ENCODE measurements at regions not wholly inside any gene's neighbourhood (a gene's known extent, or its start where the extent isn't known, plus 50 kb on each side); places are given as distances from the start of the nearest gene placed in this dataset.

DNA sequence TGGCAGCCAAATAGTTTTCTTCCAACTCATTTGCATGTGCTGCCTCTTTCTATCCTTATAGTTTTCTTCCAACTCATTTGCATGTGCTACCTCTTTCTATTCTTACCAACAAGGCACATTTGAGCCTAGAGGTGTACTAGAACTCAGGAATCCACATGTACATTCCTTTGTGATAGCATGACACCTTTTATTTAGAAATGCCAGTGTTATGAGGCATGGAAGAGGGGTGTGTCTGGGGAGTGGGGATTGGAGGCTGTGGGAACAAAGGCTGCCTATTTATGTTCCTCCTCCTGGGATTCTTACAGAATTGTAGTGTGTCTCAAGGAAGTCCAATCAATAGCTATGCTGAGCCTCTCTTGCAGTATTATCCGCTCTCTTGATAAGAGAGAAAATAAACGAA, 966.7 kb downstream of the PCDH17 start:
- TF ChIP-seq, protein P1, sequence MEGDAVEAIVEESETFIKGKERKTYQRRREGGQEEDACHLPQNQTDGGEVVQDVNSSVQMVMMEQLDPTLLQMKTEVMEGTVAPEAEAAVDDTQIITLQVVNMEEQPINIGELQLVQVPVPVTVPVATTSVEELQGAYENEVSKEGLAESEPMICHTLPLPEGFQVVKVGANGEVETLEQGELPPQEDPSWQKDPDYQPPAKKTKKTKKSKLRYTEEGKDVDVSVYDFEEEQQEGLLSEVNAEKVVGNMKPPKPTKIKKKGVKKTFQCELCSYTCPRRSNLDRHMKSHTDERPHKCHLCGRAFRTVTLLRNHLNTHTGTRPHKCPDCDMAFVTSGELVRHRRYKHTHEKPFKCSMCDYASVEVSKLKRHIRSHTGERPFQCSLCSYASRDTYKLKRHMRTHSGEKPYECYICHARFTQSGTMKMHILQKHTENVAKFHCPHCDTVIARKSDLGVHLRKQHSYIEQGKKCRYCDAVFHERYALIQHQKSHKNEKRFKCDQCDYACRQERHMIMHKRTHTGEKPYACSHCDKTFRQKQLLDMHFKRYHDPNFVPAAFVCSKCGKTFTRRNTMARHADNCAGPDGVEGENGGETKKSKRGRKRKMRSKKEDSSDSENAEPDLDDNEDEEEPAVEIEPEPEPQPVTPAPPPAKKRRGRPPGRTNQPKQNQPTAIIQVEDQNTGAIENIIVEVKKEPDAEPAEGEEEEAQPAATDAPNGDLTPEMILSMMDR (conservative IDR thresholded peaks at IDR 0.05; ENCODE audit: low read length): no peak
- no peak for TF ChIP-seq EZH2phosphoT487 (IDR thresholded peaks at IDR 0.05; ENCODE audit: borderline replicate concordance)
